NCI-H1048 (cell line): ENCODE measurements at regions not wholly inside any gene's neighbourhood (a gene's known extent, or its start where the extent isn't known, plus 50 kb on each side); places are given as distances from the start of the nearest gene placed in this dataset.

Source experiments
- DNase-seq: peaks from one replicate; lab custom pipeline; 2025; lab: John Stamatoyannopoulos, UW

DNA sequence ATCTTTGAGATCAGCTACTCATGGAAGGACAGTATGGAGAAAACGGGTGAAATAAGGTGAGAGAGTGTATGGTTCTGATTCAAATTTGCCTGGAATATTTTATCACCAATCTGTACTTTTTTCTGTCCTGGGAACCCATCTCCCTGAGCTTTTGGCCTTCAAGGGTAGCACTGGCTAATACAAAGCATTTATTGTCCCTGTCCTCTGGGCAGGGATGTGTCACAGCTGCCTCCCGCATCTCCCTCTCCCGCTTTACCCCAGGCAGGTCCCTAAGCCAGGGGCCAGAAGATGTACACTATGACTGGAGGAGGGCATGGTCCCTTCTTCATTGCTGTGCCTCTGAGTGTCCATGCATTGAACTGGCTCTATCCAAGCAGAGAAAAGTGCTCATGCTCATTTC lies 201.7 kb upstream of the CHRNA7 start:
- no peak for DNase-seq

DNA sequence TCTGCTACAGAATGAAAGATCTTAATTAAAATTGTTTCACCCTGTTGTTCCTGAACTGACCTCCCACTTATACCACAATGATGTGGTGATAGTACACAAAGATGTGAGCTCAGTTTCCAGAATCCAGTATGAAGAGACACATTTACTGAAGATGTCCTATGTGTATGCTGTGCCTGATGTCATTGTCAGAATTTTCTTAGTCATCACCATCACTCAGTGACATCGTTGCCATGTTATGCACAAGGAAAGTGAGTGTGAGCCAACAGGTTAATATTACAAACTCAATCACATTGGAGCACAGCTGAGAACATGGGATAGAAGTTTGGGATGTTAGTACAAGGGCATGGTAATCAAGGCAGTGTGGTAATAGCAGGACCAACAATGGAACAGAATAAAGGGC lies 199.7 kb upstream of the CHRNA7 start:
- no peak for DNase-seq

DNA sequence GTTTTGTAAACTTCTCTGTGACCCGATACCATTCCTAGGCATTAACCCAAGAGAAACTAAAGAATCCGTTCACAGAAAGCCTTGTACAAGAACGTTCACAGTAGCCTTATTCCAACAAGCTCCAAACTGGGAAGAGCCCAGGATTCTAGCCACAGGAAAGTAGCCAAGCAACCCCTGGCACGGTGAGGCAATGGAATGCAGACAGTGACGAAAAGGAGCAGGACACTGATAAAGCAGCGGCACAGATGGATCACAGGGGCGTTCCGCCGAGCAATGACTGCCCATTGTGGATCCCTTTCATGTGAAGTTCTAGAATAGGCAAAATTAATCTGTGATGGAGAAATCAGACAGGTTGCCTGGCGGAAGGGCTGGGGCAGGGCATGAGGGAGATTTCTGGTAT lies 198.7 kb upstream of the CHRNA7 start:
- no peak for DNase-seq

GRCh38 chr15:31834654-31835053 lies 195.7 kb upstream of the CHRNA7 start:
- DNase-seq = no peak

GRCh38 chr15:31839388-31839787 lies 190.9 kb upstream of the CHRNA7 start:
- no peak for DNase-seq

GRCh38 chr15:31840849-31841476 lies 189.4 kb upstream of the CHRNA7 start:
- no peak for DNase-seq

GRCh38 chr15:31842532-31843195 lies 187.7 kb upstream of the CHRNA7 start:
- no peak for DNase-seq

- DNase-seq = no peak
These were observed 186.8 kb upstream of the CHRNA7 start for GRCh38 chr15:31843426-31844055.

GRCh38 chr15:31845791-31846190 lies 184.5 kb upstream of the CHRNA7 start:
- DNase-seq = no peak

GRCh38 chr15:31847961-31848360 lies 182.4 kb upstream of the CHRNA7 start:
- no peak for DNase-seq

DNA sequence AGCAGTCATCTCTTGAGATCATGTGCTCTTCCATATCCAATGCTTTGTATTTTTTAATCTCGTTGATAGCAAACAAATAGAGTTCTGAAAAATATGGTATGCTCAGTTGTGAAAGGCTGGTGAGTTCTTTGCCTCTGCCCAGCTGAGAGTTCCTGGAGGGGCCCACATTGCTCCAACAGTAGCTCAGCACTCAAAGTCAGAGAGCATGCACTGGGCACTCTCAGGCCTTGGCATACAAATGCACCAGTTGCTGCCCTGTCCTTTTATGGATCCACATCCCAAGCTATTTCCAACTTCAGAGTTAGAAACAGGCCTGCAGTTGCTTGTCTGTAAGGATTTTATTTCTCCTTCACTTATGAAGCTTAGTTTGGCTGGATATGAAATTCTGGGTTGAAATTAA lies 181.7 kb upstream of the CHRNA7 start:
- no peak for DNase-seq

DNA sequence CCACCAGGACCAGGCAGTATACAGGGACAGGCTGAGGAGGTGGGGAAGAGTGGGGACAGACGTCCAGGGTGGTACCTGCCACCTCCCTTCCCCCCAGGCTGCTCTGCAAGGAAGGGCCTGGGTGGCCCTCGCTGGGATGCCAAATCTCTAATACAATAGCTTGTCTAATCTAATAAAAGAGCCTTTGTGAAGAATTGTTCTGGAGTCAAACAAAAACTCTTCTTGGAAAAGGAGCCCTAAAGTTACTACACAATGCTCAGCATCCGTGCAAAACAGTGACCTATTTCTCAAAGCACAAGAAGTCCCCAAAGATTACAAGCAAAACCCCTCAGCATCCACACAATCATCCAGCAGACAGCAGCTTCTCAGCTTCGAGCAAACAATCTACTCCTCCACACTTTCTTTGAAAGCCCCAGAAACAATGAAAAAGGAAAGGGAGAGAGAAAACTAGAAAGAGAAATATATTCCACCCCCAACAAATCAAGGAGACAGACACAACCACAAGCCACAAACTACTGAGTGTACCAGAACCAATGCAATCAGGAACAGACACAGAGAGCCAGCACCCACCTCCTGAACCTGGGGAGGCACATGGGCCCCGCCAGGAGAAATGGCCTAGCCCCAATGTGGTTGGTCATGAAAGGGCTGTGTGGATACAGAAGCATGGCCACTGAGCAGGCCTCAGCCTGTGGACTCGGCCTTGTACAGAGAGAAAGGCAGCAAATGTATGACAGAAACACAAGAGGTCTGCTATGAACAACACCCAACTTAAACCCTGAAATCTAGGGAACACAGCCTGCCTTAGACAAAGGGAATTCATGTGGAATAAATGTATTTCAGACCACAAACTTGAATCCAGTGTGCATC lies 177.1 kb upstream of the CHRNA7 start:
- DNase-seq = no peak

- DNase-seq = no peak
These were observed 173.7 kb upstream of the CHRNA7 start for GRCh38 chr15:31856581-31856980.

- no peak for DNase-seq
These were observed 173.1 kb upstream of the CHRNA7 start for GRCh38 chr15:31857194-31857593.

DNA sequence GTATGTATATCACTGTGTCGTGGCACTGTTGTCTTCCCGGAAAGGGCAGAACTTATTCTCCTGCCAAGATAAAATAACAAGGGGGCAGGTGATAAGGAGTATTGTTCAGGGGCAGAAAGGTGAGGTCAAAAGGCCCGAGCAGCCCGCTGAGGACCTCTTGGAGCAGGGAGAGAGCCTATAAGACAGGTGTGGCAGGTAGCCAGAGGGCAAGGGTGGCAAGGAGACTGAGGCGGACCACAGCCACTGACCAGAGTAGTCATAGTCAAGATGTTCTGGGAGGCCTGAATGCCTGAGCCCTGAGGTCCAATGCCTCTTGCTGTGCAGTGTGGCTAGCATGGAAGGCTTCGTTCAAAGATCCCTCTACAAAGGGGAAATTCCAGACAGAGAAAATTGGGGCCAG lies 172.3 kb upstream of the CHRNA7 start:
- DNase-seq = no peak

DNA sequence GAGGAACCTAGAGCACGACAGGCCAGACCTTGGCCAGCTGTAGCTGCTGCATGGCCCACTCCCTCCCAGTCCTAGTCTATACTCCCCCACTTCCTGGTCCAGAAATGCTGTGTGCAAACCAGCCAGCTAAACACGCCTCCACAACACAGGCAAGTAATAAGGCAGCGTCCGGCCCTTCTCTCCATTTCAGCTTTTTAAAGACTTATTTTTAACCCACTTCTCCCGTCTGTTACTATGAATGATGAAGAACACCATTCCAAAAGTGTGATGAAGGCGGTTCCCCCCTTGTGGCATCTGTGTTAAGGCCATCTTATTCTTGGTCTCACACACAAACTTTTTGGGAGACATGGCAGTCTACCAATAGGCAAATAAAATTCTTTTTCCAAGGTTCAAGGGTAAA lies 164.1 kb upstream of the CHRNA7 start:
- DNase-seq = no peak

DNA sequence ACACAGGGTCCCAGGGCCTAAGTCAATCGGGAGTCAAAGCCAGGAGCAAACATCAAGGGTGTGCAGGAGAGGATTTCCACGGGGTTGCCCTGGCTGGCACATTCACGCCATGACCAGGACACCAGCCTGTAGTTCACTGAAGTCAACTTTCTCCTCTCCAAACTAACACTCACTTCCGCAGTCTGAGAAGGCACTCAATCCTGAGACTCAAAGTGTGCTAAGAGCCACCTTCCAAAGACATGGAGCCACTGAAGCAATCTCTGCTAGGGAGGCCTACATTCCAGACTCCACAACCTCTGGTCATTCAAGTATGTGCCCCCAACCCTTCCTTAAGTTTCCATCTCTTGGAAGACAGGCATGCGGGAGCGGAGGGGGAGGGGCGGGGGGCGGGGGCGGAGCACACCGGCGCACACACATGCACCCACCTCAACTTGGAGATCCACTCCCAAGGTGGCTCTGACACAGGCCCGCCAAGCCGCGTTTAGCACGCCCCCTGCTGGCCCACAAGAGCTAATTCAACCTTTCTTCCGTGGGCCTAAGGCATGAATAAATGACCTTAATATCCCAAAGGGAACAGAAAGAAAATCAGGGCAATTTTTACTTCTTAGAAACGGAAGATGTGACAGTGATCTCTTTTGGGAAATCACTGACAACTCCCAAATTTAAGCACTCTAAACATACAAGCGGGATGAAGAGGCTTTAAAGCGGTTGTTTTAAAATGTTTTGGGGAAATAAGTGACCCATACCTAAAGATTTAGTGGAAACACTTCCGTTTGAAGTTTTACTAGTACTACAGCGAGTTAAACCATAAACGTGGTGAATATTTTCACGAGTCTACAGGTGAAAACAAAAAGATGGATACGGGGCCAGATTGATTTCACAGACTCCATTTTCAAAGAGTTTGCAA lies 162.5 kb upstream of the CHRNA7 start:
- DNase-seq = peak; percentile 29

DNA sequence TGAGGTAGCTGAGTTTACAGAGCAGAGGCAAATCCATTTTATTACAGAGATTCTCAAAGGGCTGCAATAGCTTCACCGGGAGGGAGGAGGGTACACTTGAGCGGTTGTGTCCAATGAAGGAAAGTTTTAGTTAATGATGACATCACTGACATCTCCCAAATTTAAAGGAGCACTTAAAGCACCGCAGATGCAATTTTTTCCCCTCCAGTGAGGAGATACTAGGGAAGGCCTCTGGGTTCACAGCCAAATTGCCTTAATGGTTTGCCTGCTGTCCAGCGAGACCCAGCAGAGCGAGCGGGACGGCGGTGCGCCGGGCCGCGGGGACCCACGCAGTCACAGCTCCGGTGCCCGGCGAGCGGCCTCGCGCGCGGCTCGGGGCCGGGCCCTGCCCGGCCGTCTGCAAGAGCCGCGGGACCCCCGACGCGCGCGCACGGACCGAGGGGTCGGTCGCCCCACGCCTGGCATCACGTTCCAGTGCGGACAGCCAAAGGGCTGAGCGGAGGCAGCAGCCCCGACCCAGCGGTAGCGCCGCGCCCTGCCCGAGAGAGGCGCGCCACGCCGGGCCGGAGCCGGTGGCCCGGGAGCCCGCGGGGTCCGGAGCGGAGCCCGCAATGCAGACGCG lies 160.5 kb upstream of the CHRNA7 start:
- no peak for DNase-seq

- DNase-seq = peak; percentile 55
These were observed 159.8 kb upstream of the CHRNA7 start, which contains the start of gene OTUD7A for GRCh38 chr15:31870328-31871165. Gene OTUD7A (minus strand): TSS chr15:31870673.
